Liver (tissue), 8 donors: ENCODE measurements at regions not wholly inside any gene's neighbourhood (a gene's known extent, or its start where the extent isn't known, plus 50 kb on each side); places are given as distances from the start of the nearest gene placed in this dataset.

Source experiments
- DNase-seq: peaks from one replicate; pipeline ENCODE4 v3.0.0-alpha.2; 2017; ENCODE audit warnings: low spot score
- H3K27ac ChIP-seq, 2 donors: one replicate each; pipeline ENCODE4 v1.7.0; 2013; ENCODE audit warnings: inconsistent platforms in 2 of 2, low read length in 2 of 2, control low read depth in 1 of 2, low read depth in 1 of 2, mild to moderate bottlenecking in 1 of 2
- H3K27me3 ChIP-seq, 4 donors: one replicate each; pipeline versions ENCODE4 v1.6.1 to v1.7.0; 2013; ENCODE audit warnings: low read length in 3 of 4, inconsistent platforms in 1 of 4, mild to moderate bottlenecking in 1 of 4, moderate library complexity in 1 of 4; ENCODE audit not compliant: control insufficient read depth in 4 of 4, insufficient read depth in 4 of 4
- H3K36me3 ChIP-seq, 4 donors: one replicate each; pipeline versions ENCODE4 v1.6.1 to v1.7.0; 2013; ENCODE audit warnings: low read length in 3 of 4, mild to moderate bottlenecking in 3 of 4, low read depth in 1 of 4, moderate library complexity in 1 of 4; ENCODE audit not compliant: control insufficient read depth in 4 of 4, insufficient read depth in 3 of 4
- H3K4me1 ChIP-seq, 4 donors: one replicate each; pipeline versions ENCODE4 v1.6.1 to v1.7.0; 2013; ENCODE audit warnings: low read length in 3 of 4, mild to moderate bottlenecking in 3 of 4, moderate library complexity in 1 of 4; ENCODE audit not compliant: control insufficient read depth in 4 of 4, insufficient read depth in 4 of 4
- H3K4me3 ChIP-seq, 3 donors: one replicate each; pipeline versions ENCODE4 v1.6.1 to v1.7.0; 2013; ENCODE audit warnings: low read length in 3 of 3, control low read depth in 1 of 3, low read depth in 1 of 3, mild to moderate bottlenecking in 1 of 3
- H3K9ac ChIP-seq, 2 donors: one replicate each; pipeline ENCODE4 v1.7.0; 2013; ENCODE audit warnings: low read length in 2 of 2, mild to moderate bottlenecking in 2 of 2, moderate library complexity in 2 of 2, control low read depth in 1 of 2, low read depth in 1 of 2
- H3K9me3 ChIP-seq, 4 donors: one replicate each; pipeline versions ENCODE4 v1.6.1 to v1.7.0; 2013; ENCODE audit warnings: low read length in 3 of 4; ENCODE audit not compliant: control insufficient read depth in 4 of 4
- EGR1 ChIP-seq, 2 donors: IDR thresholded peaks; 2 replicates each; pipeline ENCODE4 v1.6.1; 2016 to 2018; ENCODE audit warnings: antibody characterized with exemption in 2 of 2, low read depth in 2 of 2
- FOXA1 ChIP-seq: IDR thresholded peaks from 2 replicates; pipeline ENCODE4 v1.6.1; 2016; ENCODE audit warnings: antibody characterized with exemption
- FOXA2 ChIP-seq: IDR thresholded peaks from 2 replicates; pipeline ENCODE4 v1.6.1; 2016; ENCODE audit warnings: antibody characterized with exemption
- GABPA ChIP-seq, 2 donors: IDR thresholded peaks in 1 of 2; conservative IDR thresholded peaks in 1 of 2; 2 replicates each; pipeline ENCODE4 v1.6.1; 2016; ENCODE audit warnings: antibody characterized with exemption in 2 of 2, mild to moderate bottlenecking in 1 of 2, moderate library complexity in 1 of 2
- HNF4G ChIP-seq: IDR thresholded peaks from 2 replicates; pipeline ENCODE4 v1.6.1; 2016; ENCODE audit warnings: antibody characterized with exemption
- JUND ChIP-seq, 2 donors: IDR thresholded peaks; 2 replicates each; pipeline ENCODE4 v1.6.1; 2016; ENCODE audit warnings: antibody characterized with exemption in 2 of 2
- NR2F2 ChIP-seq: IDR thresholded peaks from 2 replicates; pipeline ENCODE4 v1.6.1; 2016; ENCODE audit warnings: antibody characterized with exemption
- RAD21 ChIP-seq, 2 donors: IDR thresholded peaks; 2 replicates each; pipeline ENCODE4 v1.6.1; 2016; ENCODE audit warnings: antibody characterized with exemption in 2 of 2, mild to moderate bottlenecking in 2 of 2
- RXRA ChIP-seq, 2 donors: IDR thresholded peaks; 2 replicates each; pipeline ENCODE4 v1.6.1; 2017 to 2018; ENCODE audit warnings: antibody characterized with exemption in 2 of 2, mild to moderate bottlenecking in 1 of 2
- SP1 ChIP-seq: IDR thresholded peaks from 2 replicates; pipeline ENCODE4 v1.6.1; 2018; ENCODE audit warnings: antibody characterized with exemption, mild to moderate bottlenecking
- TAF1 ChIP-seq: conservative IDR thresholded peaks from 2 replicates; pipeline ENCODE4 v1.6.1; 2016; ENCODE audit warnings: antibody characterized with exemption, mild to moderate bottlenecking
- YY1 ChIP-seq: IDR thresholded peaks from 2 replicates; pipeline ENCODE4 v1.6.1; 2016; ENCODE audit warnings: antibody characterized with exemption, mild to moderate bottlenecking
- WGBS: extraction: QIAGEN DNeasy Blood & Tissue Kit; methylation state at CpG from one replicate; pipeline ENCODE4 v1.1.7; 2013; 5-methylcytosine and 5-hydroxymethylcytosine counted together
- TF ChIP-seq, protein P1 (sequence below): IDR thresholded peaks from 2 replicates; pipeline ENCODE4 v1.6.1; 2016; ENCODE audit warnings: antibody characterized with exemption
- TF ChIP-seq, protein P2 (sequence below): IDR thresholded peaks from 2 replicates; pipeline ENCODE4 v1.6.1; 2016; ENCODE audit warnings: antibody characterized with exemption
- TF ChIP-seq, protein P3 (sequence below): IDR thresholded peaks from 2 replicates; pipeline ENCODE4 v1.6.1; 2016; ENCODE audit warnings: antibody characterized with exemption, mild to moderate bottlenecking
- TF ChIP-seq, protein P4 (sequence below): IDR thresholded peaks from 2 replicates; pipeline ENCODE4 v1.6.1; 2016; ENCODE audit warnings: antibody characterized with exemption
- TF ChIP-seq, protein P5 (sequence below): fragments of 150-350 bp; IDR thresholded peaks from 2 replicates; pipeline ENCODE4 v1.5.1; 2017; ENCODE audit warnings: improper control_type of control experiment, low read depth, low read length; ENCODE audit not compliant: missing input control
- donor health status: healthy.
- donor health status: healthy.
- donor health status: healthy.
- donor health status: healthy.
- donor health status: healthy.

DNA sequence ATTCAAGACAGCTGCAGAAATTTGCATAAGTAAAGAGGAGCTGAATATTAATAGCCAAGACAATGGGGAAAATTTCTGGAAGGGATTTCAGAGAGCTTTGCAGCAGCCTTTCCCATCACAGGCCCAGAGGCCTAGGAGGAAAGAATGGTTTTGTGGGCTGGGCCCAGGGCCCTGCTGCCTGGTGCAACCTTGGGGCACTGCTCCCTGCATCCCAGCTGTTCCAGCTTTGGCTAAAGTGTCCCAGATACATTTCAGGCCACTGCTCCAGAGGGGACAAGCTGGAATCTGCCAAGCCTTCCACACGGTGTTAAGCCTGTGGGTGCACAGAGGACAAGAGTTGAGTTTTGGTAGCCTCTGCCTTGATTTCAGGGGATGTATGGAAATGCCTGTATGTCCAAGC is 185.6 kb upstream of the SFRP2 start:
- no peak for TF ChIP-seq TAF1
- TF ChIP-seq FOXA2 = no peak
- no peak for TF ChIP-seq SP1
- no peak for TF ChIP-seq NR2F2
- TF ChIP-seq, protein P1, sequence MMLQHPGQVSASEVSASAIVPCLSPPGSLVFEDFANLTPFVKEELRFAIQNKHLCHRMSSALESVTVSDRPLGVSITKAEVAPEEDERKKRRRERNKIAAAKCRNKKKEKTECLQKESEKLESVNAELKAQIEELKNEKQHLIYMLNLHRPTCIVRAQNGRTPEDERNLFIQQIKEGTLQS = no peak
- TF ChIP-seq, protein P2, sequence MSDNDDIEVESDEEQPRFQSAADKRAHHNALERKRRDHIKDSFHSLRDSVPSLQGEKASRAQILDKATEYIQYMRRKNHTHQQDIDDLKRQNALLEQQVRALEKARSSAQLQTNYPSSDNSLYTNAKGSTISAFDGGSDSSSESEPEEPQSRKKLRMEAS = no peak
- TF ChIP-seq, protein P3, sequence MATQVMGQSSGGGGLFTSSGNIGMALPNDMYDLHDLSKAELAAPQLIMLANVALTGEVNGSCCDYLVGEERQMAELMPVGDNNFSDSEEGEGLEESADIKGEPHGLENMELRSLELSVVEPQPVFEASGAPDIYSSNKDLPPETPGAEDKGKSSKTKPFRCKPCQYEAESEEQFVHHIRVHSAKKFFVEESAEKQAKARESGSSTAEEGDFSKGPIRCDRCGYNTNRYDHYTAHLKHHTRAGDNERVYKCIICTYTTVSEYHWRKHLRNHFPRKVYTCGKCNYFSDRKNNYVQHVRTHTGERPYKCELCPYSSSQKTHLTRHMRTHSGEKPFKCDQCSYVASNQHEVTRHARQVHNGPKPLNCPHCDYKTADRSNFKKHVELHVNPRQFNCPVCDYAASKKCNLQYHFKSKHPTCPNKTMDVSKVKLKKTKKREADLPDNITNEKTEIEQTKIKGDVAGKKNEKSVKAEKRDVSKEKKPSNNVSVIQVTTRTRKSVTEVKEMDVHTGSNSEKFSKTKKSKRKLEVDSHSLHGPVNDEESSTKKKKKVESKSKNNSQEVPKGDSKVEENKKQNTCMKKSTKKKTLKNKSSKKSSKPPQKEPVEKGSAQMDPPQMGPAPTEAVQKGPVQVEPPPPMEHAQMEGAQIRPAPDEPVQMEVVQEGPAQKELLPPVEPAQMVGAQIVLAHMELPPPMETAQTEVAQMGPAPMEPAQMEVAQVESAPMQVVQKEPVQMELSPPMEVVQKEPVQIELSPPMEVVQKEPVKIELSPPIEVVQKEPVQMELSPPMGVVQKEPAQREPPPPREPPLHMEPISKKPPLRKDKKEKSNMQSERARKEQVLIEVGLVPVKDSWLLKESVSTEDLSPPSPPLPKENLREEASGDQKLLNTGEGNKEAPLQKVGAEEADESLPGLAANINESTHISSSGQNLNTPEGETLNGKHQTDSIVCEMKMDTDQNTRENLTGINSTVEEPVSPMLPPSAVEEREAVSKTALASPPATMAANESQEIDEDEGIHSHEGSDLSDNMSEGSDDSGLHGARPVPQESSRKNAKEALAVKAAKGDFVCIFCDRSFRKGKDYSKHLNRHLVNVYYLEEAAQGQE = no peak
- TF ChIP-seq FOXA1 = no peak
- no peak for TF ChIP-seq RAD21 (IDR thresholded peaks at IDR 0.05)
- TF ChIP-seq JUND (IDR thresholded peaks at IDR 0.05) = no peak
- TF ChIP-seq EGR1 (IDR thresholded peaks at IDR 0.05; ENCODE audit: low read depth in 2 of 2) = no peak
- no peak for TF ChIP-seq GABPA (IDR thresholded peaks at IDR 0.05 in 1 of 2, conservative IDR thresholded peaks at IDR 0.05 in 1 of 2)
- TF ChIP-seq, protein P4, sequence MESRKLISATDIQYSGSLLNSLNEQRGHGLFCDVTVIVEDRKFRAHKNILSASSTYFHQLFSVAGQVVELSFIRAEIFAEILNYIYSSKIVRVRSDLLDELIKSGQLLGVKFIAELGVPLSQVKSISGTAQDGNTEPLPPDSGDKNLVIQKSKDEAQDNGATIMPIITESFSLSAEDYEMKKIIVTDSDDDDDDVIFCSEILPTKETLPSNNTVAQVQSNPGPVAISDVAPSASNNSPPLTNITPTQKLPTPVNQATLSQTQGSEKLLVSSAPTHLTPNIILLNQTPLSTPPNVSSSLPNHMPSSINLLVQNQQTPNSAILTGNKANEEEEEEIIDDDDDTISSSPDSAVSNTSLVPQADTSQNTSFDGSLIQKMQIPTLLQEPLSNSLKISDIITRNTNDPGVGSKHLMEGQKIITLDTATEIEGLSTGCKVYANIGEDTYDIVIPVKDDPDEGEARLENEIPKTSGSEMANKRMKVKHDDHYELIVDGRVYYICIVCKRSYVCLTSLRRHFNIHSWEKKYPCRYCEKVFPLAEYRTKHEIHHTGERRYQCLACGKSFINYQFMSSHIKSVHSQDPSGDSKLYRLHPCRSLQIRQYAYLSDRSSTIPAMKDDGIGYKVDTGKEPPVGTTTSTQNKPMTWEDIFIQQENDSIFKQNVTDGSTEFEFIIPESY = no peak
- TF ChIP-seq YY1 = no peak
- H3K4me1 ChIP-seq = peaks cover 0 to 12% (median 3%) of the 10 kb centered on the region in 4 donors
- H3K4me3 ChIP-seq = peak overlapping the region in 2 of 3 donors; percentile 23 to 64
- H3K27me3 ChIP-seq = no peaks in the 10 kb centered on the region
- no peak for DNase-seq
- no peak overlapping the region for H3K27ac ChIP-seq
- H3K9me3 ChIP-seq = peaks cover 2 to 5% (median 4%) of the 10 kb centered on the region in 4 donors
- 71% methylated on average over 1 of the region's 1 CpG for WGBS
- H3K36me3 ChIP-seq = no peaks in the 10 kb centered on the region
- H3K9ac ChIP-seq = no peak overlapping the region

DNA sequence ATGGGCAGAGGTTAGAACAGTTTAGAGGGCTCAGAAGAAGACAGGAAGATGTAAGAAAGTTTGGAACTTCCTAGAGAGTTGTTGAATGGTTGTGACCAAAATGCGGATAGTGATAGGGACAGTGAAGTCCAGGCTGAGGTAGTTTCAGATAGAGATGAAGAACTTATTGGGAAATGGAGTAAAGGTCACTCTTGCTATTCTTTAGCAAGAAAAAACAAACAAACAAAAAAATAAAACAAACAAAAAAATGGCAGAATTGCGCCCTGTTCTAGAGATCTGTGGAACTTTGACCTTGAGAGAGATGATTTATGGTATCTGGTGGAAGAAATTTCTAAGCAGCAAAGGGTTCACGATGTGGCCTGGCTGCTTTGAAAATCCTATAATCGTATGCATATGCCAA is 185.1 kb upstream of the SFRP2 start:
- Histone ChIP-seq H3K4me3 (no peak overlapping the region), H3K27me3 (no peaks in the 10 kb centered on the region), H3K4me1 (peaks cover 0 to 12% (median 3%) of the 10 kb centered on the region in 4 donors), H3K36me3 (no peaks in the 10 kb centered on the region), H3K9ac (no peak overlapping the region), H3K9me3 (peaks cover 2 to 5% (median 4%) of the 10 kb centered on the region in 4 donors), H3K27ac (no peak overlapping the region)
- WGBS = 11% methylated on average over 4 of the region's 4 CpGs
- DNase-seq = no peak
- TF ChIP-seq, protein P3 = no peak
- TF ChIP-seq, protein P4 = peak; percentile 44
- TF ChIP-seq, protein P1 = no peak
- TF ChIP-seq YY1 (peak; percentile 72), GABPA (IDR thresholded peaks at IDR 0.05 in 1 of 2, conservative IDR thresholded peaks at IDR 0.05 in 1 of 2) (no peak), RAD21 (IDR thresholded peaks at IDR 0.05) (peak in 1 of 2 donors; percentile 5), SP1 (peak; percentile 41), HNF4G (peak; percentile 24), EGR1 (IDR thresholded peaks at IDR 0.05; ENCODE audit: low read depth in 2 of 2) (no peak), JUND (IDR thresholded peaks at IDR 0.05) (peak in 1 of 2 donors; percentile 16), RXRA (IDR thresholded peaks at IDR 0.05) (peak; percentile 18 to 64), TAF1 (no peak)
- TF ChIP-seq, protein P5, sequence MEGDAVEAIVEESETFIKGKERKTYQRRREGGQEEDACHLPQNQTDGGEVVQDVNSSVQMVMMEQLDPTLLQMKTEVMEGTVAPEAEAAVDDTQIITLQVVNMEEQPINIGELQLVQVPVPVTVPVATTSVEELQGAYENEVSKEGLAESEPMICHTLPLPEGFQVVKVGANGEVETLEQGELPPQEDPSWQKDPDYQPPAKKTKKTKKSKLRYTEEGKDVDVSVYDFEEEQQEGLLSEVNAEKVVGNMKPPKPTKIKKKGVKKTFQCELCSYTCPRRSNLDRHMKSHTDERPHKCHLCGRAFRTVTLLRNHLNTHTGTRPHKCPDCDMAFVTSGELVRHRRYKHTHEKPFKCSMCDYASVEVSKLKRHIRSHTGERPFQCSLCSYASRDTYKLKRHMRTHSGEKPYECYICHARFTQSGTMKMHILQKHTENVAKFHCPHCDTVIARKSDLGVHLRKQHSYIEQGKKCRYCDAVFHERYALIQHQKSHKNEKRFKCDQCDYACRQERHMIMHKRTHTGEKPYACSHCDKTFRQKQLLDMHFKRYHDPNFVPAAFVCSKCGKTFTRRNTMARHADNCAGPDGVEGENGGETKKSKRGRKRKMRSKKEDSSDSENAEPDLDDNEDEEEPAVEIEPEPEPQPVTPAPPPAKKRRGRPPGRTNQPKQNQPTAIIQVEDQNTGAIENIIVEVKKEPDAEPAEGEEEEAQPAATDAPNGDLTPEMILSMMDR = no peak
